ENCODE measurements at regions not wholly inside any gene's neighbourhood (a gene's known extent, or its start where the extent isn't known, plus 50 kb on each side); places are given as distances from the start of the nearest gene placed in this dataset.

- TF ChIP-seq TAF1 (IDR thresholded peaks at IDR 0.05; ENCODE audit: borderline replicate concordance, insufficient read depth, low read length): no peak
- no peak for TF ChIP-seq POLR2AphosphoS5 (IDR thresholded peaks at IDR 0.05; ENCODE audit: low read depth, low read length)
- TF ChIP-seq REST (IDR thresholded peaks at IDR 0.05; ENCODE audit: insufficient read depth in 1 of 2, low read depth in 2 of 2, low read length in 2 of 2): no peak
- TF ChIP-seq SIN3A (IDR thresholded peaks at IDR 0.05; ENCODE audit: borderline replicate concordance, insufficient read depth, low read length): no peak
- no peak for TF ChIP-seq FOXP2 (optimal IDR thresholded peaks at IDR 0.05; ENCODE audit: borderline replicate concordance, extremely low read depth, extremely low read length, insufficient read depth)
Observed at GRCh38 chr7:10802011-10802410, 171.7 kb upstream of the PHF14 start.

Data from PFSK-1 (cell line).